Activated gamma-delta T cell treated with Interleukin-2 at 50 U/mL for 16 hours (primary cell): ENCODE measurements at regions not wholly inside any gene's neighbourhood (a gene's known extent, or its start where the extent isn't known, plus 50 kb on each side); places are given as distances from the start of the nearest gene placed in this dataset.

Experiments used
- DNase-seq: peaks from one replicate; pipeline ENCODE4 v3.0.0-alpha.2; 2020

GRCh38 chr10:124302951-124303505 is 115.7 kb downstream of the OAT start:
- DNase-seq, result no peak

GRCh38 chr10:124301736-124302135 is 117.0 kb downstream of the OAT start:
- no peak for DNase-seq

GRCh38 chr10:124300735-124301134 is 118.0 kb downstream of the OAT start:
- DNase-seq, result no peak

GRCh38 chr10:124300224-124300623 is 118.5 kb downstream of the OAT start:
- DNase-seq, result no peak

- DNase-seq, result no peak
These were observed 119.0 kb downstream of the OAT start for GRCh38 chr10:124299696-124300095.

GRCh38 chr10:124298891-124299290 is 119.8 kb downstream of the OAT start:
- no peak for DNase-seq

- DNase-seq, result no peak
These were observed 121.6 kb downstream of the OAT start for GRCh38 chr10:124296813-124297788.

GRCh38 chr10:124296121-124296812 is 122.5 kb downstream of the OAT start:
- no peak for DNase-seq

- DNase-seq, result no peak
These were observed 123.6 kb downstream of the OAT start for GRCh38 chr10:124294811-124295770.

- no peak for DNase-seq
These were observed 124.9 kb downstream of the OAT start for GRCh38 chr10:124293616-124294449.

- no peak for DNase-seq
These were observed 125.7 kb downstream of the OAT start for GRCh38 chr10:124292911-124293615.

GRCh38 chr10:124291001-124291701 is 127.6 kb downstream of the OAT start:
- DNase-seq, result no peak

- no peak for DNase-seq
These were observed 128.6 kb downstream of the OAT start for GRCh38 chr10:124289851-124290795.

GRCh38 chr10:124288928-124289850 is 129.5 kb downstream of the OAT start:
- no peak for DNase-seq

GRCh38 chr10:124288486-124288885 is 130.2 kb downstream of the OAT start:
- DNase-seq, result no peak

- no peak for DNase-seq
These were observed 130.9 kb downstream of the OAT start for GRCh38 chr10:124287791-124288190.

- DNase-seq, result no peak
These were observed 131.5 kb downstream of the OAT start for GRCh38 chr10:124287071-124287685.
